ENCODE measurements at regions not wholly inside any gene's neighbourhood (a gene's known extent, or its start where the extent isn't known, plus 50 kb on each side); places are given as distances from the start of the nearest gene placed in this dataset.

- TF ChIP-seq, protein P1, sequence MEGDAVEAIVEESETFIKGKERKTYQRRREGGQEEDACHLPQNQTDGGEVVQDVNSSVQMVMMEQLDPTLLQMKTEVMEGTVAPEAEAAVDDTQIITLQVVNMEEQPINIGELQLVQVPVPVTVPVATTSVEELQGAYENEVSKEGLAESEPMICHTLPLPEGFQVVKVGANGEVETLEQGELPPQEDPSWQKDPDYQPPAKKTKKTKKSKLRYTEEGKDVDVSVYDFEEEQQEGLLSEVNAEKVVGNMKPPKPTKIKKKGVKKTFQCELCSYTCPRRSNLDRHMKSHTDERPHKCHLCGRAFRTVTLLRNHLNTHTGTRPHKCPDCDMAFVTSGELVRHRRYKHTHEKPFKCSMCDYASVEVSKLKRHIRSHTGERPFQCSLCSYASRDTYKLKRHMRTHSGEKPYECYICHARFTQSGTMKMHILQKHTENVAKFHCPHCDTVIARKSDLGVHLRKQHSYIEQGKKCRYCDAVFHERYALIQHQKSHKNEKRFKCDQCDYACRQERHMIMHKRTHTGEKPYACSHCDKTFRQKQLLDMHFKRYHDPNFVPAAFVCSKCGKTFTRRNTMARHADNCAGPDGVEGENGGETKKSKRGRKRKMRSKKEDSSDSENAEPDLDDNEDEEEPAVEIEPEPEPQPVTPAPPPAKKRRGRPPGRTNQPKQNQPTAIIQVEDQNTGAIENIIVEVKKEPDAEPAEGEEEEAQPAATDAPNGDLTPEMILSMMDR (conservative IDR thresholded peaks at IDR 0.05 in 1 of 2, IDR thresholded peaks at IDR 0.05 in 1 of 2; ENCODE audit: extremely low read depth in 1 of 2, insufficient read depth in 1 of 2, low read depth in 1 of 2, low read length in 2 of 2) = no peak
- no peak for TF ChIP-seq EZH2 (IDR thresholded peaks at IDR 0.05; ENCODE audit: borderline replicate concordance, low read length)
These were observed 119.2 kb downstream of the CARTPT start for GRCh38 chr5:71838286-71838685.
